HG02763 (cell line): ENCODE measurements at regions not wholly inside any gene's neighbourhood (a gene's known extent, or its start where the extent isn't known, plus 50 kb on each side); places are given as distances from the start of the nearest gene placed in this dataset.
"Not testable (repeated sequence)": the region's sequence is repeated elsewhere in the genome, so short reads cannot be mapped to it uniquely, and the experiment has no call there.

ENCODE experiments used
- ATAC-seq: cut with Tn5 transposase; IDR thresholded peaks from one replicate; pipeline ENCODE4 v1.9.1; 2021; ENCODE audit warnings: mild to moderate bottlenecking, moderate library complexity; ENCODE audit not compliant: unreplicated experiment

DNA sequence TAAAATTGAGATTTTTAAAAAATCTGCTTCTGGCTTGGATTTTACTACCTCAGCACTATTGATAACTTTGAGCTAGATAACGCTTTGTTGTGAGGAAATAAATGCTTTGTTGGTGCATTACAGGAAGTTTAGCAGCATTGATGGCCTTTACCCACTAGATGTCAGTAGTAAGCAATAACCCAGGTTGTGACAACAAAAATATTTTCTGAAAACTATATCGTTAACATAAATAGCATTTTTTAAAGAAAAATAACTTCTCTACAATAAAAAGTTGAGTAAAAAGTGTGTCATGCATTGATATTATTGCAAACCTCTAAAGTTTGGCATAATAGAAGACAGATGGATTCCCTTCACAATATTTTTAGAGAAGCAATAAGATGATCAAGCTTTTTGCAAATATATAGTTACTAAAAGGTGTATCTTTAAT, 1246.5 kb downstream of the UQCRFS1 start:
- no peak for ATAC-seq

DNA sequence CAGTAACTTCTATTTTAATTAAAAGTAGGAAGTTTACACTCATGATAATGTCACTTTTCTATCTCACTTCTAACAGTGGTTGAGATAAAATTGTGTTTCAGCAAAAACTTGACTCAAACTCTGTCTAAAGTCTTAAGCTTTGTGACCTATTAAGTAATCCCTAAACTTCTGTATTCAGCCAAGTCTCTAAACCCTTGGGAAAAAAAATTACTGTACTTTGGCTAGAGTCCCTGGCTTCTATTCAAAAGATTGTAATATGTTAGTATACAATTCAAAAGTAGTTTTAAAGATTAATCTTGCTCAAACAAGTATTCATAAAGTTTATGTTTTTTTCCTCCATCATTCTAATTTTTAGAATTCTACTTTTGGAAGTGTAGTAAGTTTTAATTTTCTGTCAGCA, 1248.8 kb downstream of the UQCRFS1 start:
- no peak for ATAC-seq

DNA sequence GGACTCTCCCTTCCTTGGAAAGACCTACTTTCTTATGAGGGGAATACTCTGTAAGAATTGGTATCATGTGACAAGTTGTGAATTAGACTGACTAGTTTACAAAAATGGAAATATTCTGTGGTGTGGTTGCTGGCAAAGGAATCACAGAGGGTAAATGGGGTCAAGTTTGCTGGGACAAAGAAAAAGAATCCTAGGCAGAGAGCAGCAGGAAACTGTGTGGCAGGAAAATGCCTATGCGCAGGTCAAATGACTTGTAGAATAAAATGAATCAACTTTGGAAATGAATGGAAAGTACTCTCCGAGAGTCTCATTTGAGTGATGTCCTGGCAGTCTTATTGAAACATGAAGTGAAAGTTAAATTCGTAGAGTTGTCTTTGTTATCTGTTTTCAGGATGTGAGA, 1250.7 kb downstream of the UQCRFS1 start:
- no peak for ATAC-seq

DNA sequence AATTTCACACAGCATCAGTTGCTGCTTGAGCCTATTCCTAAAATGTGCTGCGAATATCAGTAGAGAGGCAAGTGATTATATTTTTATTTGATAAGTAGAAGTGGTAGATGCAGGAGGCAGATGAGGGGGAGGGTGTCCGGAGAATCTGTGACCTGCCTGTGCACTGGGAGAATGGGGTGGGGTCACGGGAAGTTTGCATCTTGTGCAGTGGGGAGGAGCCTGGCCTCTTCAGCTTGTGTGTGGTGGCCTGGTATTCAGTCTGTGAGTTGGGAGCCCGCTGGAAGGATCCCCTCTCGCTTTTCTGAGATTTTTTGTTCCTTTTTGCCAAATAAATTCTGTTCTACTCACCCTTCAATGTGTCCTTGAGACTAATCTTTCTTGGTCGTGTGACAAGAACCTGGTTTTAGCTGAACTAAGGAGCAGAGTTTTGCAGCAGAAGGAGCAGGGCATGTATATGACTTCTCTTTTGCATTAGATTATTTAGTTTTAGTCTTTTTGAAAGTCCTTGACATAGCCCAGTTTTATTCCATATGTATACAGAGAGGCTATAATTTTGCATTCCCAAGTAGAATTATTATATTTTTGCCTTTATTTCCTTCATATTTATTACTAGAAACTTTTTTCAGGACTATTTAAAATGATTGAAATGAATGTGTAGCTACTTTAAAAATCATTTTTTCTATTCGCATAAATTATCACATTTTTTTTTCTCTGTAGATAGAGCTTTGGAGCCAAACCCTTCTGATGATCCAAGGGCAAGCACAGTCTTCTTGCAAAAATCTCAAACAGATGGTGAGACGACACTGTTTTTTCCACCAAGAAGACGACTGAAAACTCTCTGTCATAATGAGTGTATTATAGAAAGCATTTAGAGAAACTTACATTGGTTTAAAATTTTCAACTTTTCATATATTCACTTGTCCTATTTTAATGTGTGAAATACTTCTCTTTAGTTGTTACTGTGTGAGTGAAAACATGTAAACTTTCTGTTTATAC, 1257.2 kb downstream of the UQCRFS1 start:
- ATAC-seq = no peak

DNA sequence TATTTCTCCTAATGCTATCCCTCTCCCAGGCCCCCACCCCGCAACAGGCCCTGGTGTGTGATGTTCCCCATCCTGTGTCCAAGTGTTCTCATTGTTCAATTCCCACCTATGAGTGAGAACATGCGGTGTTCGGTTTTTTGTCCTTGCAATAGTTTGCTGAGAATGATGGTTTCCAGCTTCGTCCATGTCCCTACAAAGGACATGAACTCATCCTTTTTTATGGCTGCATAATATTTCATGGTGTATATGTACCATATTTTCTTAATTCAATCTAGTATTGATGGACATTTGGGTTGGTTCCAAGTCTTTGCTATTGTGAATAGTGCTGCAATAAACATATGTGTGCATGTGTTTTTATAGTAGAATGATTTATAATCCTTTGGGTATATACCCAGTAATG, 1270.3 kb downstream of the UQCRFS1 start:
- not testable (repeated sequence) for ATAC-seq

DNA sequence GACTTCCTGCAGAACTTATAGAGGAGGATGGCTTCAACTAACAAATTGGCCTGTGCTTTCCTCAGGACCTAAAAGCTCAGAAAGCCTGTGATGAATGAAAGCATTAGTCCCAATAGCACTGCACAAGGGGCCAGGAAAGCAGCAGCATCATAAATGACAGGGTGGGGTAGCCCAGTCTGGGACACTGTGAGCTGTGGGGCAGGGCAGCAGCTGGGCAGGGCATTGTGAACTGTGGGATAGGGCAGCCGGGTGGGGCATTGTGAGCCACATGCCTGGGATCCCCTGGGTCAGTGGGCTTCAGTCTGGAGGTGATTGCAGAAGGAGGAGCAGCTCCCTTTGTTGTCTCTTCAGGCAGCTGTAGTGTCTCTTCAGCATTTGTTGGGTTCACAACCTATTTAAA, 1276.8 kb downstream of the UQCRFS1 start:
- no peak for ATAC-seq

DNA sequence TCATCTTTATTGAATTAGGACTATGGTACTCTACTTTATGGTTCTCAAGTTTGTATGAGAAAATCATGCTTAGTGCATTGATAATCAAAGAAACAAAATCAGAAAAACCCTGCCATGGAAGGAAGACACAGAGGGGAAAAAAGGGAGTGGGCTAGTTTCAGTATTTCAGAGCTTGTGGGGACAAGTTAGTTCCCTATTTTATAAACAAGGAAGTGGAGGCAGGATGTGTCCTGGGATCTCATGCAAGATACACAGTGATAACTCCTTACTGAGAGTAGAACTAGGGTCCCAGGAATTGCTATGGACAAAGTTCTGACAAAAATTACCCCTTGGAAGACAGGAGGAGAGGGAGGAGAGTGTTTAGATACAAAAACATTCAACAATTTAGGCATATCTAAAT, 1277.3 kb downstream of the UQCRFS1 start:
- ATAC-seq = no peak

DNA sequence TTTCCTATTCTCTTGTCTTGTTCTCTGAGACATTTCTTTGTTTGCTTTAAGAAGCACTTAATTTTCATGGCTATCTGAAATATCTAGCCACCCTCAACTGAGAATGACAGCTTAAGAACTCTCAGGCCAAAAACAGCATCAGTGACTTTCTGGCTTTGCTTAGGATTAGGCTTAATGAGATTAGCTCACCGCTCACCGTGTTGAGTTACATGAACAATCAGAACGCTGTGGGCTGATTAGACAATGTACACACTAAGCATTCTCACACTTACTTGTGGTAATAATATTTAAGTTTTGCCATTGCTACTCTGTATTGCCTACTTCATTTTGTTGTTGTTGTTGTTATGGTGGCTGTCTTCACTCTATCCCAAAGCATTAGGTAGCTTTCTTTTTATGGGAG, 1283.6 kb downstream of the UQCRFS1 start:
- ATAC-seq = no peak

DNA sequence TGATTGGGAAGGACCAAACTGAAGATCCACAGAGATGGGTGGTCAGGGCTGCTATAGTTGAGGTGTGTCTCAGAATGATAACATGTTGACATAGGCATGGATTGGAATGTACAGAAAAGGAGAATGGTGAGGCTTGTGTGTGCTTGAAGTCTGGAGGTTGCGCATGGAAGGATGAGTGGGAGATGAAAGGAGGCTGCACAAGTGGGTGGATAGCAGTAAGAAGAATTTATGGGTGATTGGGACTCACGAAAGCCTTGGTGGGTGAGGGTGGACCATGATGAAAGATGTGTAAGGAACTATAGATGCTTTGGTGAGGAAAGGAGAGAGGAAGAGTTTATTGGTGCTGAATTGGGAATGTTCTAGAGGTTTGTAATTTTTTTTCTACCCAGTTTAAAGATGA, 1287.7 kb downstream of the UQCRFS1 start:
- ATAC-seq = no peak

DNA sequence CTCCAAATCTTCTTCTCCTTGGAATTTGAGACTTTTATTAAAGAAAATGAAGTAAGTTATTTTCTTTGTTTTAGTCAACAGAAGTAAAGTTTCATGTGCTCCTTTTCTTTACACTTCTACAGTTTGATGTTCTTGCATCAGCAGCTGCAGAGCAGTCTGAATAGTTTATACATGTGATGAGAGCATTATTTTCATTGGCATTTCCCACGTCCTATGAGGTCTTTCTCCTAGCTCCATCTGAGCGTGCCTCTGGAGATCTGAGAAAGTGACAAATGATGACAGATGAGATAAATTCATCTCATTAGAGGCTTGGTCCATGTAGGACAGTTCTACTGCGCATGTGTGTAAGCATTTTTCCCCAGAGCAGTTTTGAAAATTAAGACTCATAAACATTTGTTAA, 1290.0 kb downstream of the UQCRFS1 start:
- ATAC-seq = no peak

DNA sequence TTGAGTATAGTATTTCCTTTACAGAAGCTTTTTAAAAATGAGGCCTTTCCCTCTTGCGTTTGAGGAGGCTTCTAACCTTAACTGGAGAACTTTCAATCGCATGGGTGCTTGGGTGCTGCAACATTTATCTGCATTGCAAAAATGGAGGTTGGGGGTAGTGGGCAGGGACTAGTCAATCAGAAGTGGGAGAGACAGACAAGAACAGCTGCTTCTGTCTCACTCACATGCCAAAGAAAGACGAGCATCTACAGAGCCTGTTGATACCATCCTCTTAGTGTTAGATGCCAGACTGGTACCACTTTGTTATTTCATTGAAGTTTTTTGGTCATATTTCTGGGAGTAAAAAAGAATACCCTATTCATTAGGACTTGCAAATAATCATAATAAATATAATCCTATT, 1292.2 kb downstream of the UQCRFS1 start:
- no peak for ATAC-seq

DNA sequence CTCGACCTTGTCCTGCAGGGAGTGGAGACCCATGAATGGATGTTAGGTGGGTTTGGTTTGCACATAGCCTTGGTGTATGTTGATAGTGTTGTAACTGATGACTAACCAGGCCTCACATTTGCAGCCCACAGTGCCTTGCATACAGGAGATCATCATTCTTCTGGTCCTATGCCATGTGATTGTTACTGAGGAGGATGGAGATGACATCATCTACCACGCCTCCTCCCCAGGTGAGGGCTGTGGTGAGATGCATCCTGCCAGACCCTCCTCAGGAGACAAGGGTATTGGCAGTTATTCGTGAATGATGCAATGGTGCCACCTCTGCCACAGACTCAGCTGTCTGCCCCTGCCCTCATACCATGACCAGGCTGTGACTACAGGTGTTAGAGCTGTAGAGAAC, 1294.1 kb downstream of the UQCRFS1 start:
- ATAC-seq = no peak

DNA sequence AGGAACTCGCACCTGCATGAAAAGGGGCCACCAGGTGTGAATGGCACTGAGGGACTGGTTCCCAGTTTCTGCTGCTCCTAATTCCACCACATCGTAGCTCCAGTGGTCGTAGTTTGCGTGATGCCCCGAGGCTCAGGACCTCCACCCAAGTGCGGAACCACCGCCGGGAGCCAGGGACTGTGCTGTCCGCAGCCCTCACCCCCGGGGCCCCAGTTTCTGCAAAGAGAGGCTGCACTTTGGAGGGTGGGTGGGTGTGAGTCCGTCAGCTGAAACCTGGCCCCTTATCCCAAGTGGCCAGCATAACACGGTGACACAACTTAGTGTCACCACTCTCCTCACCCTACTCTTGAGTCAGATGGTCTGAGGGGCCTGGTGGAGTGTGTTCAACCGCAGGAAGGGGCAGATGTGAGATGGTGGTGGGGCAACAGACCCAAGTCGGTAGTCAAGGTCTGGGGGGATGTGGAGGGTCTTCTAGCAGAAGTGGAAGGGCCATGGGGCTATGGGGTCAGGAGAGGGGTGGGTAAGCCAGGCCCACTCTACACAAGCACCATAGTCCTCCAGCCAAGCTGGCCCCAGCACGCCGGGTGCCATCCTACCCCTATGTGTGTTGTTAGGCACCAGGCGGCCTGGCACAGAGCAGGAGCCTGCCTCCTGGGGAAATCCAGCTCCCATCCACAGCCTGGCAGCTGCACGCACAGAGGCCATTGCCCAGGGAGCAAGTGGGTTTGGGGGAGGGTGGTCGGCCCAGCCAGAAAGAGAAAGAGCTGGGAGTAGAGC, 1301.6 kb downstream of the UQCRFS1 start:
- ATAC-seq = no peak

DNA sequence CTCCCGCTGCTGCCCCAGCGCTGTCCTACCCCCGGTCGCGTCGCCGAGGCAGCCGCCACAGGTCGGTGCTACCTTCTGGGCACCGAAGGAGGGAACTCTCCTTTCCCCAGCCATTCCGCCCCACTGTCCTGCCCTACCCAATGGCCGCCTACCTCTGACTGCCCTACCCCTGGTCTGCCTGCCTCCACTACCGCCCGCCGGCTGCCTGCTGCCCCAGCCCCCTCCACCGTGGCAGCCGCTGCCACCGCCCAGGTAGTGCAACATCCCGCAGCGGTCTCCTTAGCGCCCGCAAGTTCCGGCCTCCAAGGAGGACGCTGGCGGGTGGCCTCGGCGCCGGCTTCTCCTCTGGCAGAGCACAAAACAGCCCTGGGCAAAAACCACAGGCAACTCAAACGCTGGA, 1303.1 kb downstream of the UQCRFS1 start:
- ATAC-seq = no peak

DNA sequence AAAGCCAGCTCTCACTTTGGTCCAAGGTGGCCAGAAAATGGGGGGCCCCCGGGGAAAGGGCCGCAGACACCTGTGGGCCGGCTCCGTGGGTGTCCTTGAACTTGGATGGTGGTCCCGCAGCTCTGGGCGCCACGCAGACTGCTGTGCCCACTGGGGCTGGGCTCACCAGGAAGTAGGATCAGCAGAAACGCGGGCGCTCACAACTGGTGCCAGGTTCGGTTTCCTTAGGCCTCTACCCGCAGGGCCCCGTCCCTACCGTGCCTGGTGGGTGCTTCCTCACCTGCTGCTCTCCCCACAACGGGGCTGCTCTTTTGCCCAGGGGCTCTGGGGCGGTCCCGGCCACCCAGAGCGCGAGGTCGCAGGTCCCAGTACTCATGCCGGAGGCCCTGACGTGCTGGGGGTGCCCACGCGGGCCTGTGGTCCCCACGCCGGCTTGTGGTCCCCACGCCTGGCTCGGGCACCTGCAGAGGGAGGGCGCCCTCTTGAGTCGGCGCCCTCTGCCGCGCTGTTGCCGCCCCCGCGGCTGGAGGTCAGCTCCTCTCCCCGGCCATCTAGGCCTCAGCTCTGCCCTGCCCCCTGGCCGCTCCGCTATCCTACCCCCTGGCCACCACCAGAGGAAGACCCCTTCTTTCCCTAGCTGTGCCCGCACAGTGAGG, 1303.6 kb downstream of the UQCRFS1 start:
- no peak for ATAC-seq

DNA sequence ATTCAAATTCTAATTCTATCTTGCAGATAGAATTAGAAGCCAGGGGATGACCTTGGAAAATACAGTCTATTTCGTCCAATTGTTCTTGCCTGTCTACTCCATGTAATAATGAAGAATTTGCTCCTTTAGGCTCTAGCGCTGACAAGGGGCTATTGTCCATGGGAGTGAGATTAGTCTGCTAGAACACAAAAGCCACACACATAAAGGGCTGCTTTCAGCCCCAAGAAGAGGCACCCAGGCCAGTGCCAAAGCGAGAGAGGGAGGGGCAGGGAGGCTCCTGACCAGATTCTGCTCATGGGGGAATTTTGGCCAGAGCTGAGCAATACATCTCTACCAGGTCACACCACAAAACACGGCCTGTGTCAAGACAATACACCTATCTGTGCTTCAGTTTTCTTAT, 1306.9 kb downstream of the UQCRFS1 start:
- no peak for ATAC-seq

DNA sequence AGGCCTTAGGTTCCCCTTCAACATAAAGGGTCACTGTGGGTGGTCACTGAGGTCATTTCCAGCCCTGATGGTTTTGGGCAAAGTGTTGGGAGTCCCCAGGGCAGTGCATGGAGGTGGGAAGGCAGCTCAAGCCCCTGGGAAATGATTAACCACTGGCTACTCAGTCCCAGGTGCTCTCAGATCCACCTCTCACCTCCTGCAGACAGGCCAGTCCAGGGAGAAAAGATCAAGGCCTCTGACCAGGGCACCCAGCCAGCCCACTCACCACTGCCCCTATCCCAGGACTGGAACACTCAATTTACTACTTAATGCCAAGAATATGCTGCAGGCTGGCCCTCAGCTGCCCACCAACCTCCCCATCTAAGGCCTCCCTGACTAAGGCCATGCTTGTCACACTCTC, 1307.9 kb downstream of the UQCRFS1 start:
- ATAC-seq = no peak

DNA sequence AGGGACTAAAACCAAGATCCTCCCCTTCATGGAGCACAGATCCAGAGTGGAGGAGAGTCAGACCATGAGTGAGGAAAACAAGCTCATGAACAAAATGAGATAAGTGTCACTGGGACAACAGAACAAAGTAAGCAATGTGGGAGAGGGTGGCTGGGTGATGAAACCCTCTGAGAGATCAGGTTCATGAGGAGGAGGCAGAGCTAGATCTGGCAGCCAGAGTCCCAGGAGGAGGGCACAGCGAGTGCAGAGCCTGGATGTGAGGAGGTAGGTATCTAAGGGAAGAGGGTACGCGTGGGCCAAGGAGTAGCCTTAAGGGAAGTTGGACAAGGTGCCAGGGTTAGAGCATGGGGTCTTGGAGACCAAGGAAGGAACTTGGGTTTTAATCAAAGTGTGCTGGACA, 1311.9 kb downstream of the UQCRFS1 start:
- ATAC-seq = no peak

DNA sequence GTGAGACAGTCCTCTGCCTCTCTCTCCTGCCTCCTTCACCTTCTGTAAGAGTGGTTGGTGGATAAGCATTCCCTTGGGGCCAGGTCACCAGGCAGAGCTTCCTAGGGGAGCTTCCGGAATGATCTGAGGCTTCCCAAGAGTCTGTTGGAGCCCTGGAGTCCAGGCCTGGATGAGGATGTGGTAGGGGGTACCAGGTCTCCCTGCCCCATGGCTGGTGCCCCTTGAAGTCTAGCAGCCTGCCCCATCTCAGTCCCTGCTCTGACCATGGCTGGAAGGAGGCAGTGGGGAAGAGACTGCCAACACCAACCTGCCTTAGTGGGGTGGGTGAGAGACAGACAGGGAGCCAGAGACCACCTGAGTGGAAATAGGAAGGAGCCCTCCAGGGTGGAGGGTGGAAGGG, 1316.9 kb downstream of the UQCRFS1 start:
- no peak for ATAC-seq

DNA sequence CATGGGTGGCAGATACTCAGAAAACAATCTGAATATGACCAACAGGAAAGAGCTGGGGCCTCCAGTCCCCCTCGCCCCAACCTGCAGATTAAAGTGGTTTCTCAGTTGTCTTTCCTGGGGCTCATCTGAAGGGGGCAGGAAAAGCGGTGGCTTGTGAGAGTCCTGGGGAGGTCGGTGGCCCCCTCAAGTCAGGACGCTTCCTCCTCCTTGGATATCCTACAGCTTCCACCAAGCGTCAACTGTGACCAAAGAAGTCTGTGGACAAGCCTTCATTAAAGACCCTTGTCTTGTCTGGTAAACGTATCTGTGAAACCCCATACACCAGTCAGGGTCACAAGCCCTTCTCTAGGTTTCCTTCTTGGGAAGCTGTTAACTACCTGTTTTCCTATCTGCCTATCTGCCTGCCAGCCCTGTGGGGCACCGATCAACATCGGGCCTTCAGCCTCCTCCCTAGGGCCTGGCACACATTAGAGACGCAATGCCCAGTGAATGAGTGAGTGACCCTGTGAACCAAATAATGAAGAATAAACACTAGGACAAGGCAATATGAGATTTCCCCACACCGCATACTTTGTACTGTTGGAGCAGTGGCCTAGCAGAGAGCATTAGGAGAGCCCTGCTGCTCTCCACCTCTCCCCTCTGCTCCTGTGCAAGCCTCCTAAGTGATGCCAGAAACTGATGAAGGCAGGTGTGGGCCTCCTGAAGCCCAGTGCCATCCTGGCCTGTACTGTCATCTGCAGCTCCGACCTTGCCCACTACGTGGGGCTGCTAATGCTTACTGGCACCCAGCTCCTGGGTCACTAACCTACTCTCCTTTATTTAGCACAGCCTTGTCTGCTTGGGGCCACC, 1317.8 kb downstream of the UQCRFS1 start:
- no peak for ATAC-seq

DNA sequence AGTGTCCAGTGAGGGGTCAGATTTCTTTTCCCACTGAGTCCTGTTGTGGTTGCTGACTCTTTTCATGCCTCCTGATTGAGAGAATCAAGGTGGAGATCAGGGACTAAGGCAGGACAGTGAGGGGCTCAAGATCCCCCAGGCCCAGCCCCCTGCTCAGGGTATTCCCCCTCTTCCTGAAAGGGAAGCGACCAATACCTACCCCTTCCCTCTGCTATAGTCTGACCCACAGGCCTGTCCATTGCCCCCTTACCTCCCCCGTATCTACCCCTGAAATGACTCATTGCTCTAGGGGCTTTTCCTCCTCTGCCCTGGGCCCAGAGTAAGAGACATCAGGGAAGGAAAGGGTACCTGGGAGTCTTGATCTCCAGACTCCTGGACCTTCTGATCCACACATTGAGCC, 1320.5 kb downstream of the UQCRFS1 start:
- no peak for ATAC-seq
